SK-N-SH treated with all-trans-retinoic acid at 6 μM for 48 hours (cell line): ENCODE measurements at regions not wholly inside any gene's neighbourhood (a gene's known extent, or its start where the extent isn't known, plus 50 kb on each side); places are given as distances from the start of the nearest gene placed in this dataset.

Source experiments
- ISL1 ChIP-seq: fragments of 250-450 bp; sonication (Bioruptor Pico); IDR thresholded peaks from 2 replicates; pipeline ENCODE4 v2.1.2; 2022; ENCODE audit warnings: mild to moderate bottlenecking, moderate library complexity
- RARB ChIP-seq: fragments of 250-450 bp; sonication (Bioruptor Pico); IDR thresholded peaks from 2 replicates; pipeline ENCODE4 v1.8.0; 2021; ENCODE audit warnings: mild to moderate bottlenecking, moderate library complexity
- SNAI2 ChIP-seq: fragments of 250-450 bp; sonication (Bioruptor Pico); IDR thresholded peaks from 2 replicates; pipeline ENCODE4 v1.5.0; 2020; ENCODE audit warnings: mild to moderate bottlenecking, moderate library complexity
- ZFP3 ChIP-seq: fragments of 250-450 bp; sonication (Bioruptor Pico); IDR thresholded peaks from 2 replicates; pipeline ENCODE4 v1.5.0; 2020; ENCODE audit warnings: mild to moderate bottlenecking, moderate library complexity
- ZFP30 ChIP-seq: fragments of 450-650 bp; formaldehyde crosslinking; IDR thresholded peaks from 2 replicates; pipeline ENCODE4 v1.5.0; 2022; ENCODE audit warnings: mild to moderate bottlenecking, moderate library complexity
- ZNF565 ChIP-seq: fragments of 450-650 bp; formaldehyde crosslinking; conservative IDR thresholded peaks from 2 replicates; pipeline ENCODE4 v1.5.0; 2020; ENCODE audit warnings: low read depth, mild to moderate bottlenecking, moderate library complexity
- ZNF70 ChIP-seq: fragments of 450-650 bp; formaldehyde crosslinking; IDR thresholded peaks from 2 replicates; pipeline ENCODE4 v1.5.0; 2020; ENCODE audit warnings: mild to moderate bottlenecking, moderate library complexity
- ZNF8 ChIP-seq: fragments of 450-650 bp; formaldehyde crosslinking; IDR thresholded peaks from 2 replicates; pipeline ENCODE4 v1.5.0; 2020; ENCODE audit warnings: mild to moderate bottlenecking, moderate library complexity
- TF ChIP-seq, protein P1 (sequence below): fragments of 250-450 bp; sonication (Bioruptor Pico); IDR thresholded peaks from 2 replicates; pipeline ENCODE4 v1.5.1; 2020; ENCODE audit warnings: low read depth, mild to moderate bottlenecking, moderate library complexity
- TF ChIP-seq, protein P2 (sequence below): fragments of 250-450 bp; sonication (Bioruptor Pico); IDR thresholded peaks from 2 replicates; pipeline ENCODE4 v1.8.0; 2020; ENCODE audit warnings: mild to moderate bottlenecking, moderate library complexity, borderline replicate concordance
- TF ChIP-seq, protein P3 (sequence below): fragments of 250-450 bp; sonication (Bioruptor Pico); IDR thresholded peaks from 2 replicates; pipeline ENCODE4 v1.5.0; 2020; ENCODE audit warnings: mild to moderate bottlenecking, moderate library complexity
- TF ChIP-seq, protein P4 (sequence below): fragments of 250-450 bp; sonication (Bioruptor Pico); IDR thresholded peaks from 2 replicates; pipeline ENCODE4 v1.8.0; 2021; ENCODE audit warnings: low read depth, mild to moderate bottlenecking, moderate library complexity, borderline replicate concordance

DNA sequence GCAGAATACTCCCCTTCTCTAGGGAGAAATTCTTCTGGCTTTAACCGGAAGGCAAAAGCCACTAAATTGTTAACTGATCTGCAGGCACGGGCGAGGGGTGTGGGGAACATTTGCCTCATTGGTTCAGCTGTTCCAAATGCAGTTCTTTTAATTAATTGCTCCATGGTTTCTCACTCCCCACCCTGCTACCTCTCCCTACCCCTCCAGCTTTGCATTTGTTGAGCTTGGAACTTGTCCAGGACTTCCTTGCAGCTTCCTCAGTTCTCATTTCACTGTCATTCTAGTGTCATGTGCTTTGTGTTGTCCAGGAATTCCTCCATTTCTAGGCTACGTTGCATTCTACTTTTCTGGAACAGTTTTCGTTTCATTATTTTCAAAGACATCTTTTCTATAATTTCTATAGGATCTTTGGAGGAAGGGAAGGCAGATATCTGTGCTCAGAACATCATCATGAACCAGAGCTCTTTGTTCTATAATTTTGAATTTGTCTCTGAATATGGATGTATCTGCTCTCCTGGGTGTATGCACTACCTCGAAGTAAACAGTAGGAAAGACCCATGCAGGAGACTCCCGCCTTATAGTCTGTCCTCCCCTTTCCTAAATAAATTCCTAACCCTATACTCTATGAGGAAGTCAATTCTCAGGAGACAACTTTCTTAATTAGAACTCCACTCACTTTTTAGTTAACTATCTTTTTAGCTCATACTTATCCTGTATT, 132.4 kb upstream of the LMO4 start:
- TF ChIP-seq, protein P1, sequence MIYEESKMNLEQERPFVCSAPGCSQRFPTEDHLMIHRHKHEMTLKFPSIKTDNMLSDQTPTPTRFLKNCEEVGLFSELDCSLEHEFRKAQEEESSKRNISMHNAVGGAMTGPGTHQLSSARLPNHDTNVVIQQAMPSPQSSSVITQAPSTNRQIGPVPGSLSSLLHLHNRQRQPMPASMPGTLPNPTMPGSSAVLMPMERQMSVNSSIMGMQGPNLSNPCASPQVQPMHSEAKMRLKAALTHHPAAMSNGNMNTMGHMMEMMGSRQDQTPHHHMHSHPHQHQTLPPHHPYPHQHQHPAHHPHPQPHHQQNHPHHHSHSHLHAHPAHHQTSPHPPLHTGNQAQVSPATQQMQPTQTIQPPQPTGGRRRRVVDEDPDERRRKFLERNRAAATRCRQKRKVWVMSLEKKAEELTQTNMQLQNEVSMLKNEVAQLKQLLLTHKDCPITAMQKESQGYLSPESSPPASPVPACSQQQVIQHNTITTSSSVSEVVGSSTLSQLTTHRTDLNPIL (CRISPR knock-in tag) = no peak
- TF ChIP-seq ZNF565 (CRISPR knock-in tag) = no peak
- TF ChIP-seq, protein P2, sequence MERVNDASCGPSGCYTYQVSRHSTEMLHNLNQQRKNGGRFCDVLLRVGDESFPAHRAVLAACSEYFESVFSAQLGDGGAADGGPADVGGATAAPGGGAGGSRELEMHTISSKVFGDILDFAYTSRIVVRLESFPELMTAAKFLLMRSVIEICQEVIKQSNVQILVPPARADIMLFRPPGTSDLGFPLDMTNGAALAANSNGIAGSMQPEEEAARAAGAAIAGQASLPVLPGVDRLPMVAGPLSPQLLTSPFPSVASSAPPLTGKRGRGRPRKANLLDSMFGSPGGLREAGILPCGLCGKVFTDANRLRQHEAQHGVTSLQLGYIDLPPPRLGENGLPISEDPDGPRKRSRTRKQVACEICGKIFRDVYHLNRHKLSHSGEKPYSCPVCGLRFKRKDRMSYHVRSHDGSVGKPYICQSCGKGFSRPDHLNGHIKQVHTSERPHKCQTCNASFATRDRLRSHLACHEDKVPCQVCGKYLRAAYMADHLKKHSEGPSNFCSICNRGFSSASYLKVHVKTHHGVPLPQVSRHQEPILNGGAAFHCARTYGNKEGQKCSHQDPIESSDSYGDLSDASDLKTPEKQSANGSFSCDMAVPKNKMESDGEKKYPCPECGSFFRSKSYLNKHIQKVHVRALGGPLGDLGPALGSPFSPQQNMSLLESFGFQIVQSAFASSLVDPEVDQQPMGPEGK = no peak
- TF ChIP-seq RARB (CRISPR knock-in tag) = no peak
- no peak for TF ChIP-seq ISL1 (CRISPR knock-in tag)
- no peak for TF ChIP-seq ZFP3 (CRISPR knock-in tag)
- TF ChIP-seq, protein P3, sequence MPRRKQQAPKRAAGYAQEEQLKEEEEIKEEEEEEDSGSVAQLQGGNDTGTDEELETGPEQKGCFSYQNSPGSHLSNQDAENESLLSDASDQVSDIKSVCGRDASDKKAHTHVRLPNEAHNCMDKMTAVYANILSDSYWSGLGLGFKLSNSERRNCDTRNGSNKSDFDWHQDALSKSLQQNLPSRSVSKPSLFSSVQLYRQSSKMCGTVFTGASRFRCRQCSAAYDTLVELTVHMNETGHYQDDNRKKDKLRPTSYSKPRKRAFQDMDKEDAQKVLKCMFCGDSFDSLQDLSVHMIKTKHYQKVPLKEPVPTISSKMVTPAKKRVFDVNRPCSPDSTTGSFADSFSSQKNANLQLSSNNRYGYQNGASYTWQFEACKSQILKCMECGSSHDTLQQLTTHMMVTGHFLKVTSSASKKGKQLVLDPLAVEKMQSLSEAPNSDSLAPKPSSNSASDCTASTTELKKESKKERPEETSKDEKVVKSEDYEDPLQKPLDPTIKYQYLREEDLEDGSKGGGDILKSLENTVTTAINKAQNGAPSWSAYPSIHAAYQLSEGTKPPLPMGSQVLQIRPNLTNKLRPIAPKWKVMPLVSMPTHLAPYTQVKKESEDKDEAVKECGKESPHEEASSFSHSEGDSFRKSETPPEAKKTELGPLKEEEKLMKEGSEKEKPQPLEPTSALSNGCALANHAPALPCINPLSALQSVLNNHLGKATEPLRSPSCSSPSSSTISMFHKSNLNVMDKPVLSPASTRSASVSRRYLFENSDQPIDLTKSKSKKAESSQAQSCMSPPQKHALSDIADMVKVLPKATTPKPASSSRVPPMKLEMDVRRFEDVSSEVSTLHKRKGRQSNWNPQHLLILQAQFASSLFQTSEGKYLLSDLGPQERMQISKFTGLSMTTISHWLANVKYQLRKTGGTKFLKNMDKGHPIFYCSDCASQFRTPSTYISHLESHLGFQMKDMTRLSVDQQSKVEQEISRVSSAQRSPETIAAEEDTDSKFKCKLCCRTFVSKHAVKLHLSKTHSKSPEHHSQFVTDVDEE (CRISPR knock-in tag) = no peak
- TF ChIP-seq, protein P4, sequence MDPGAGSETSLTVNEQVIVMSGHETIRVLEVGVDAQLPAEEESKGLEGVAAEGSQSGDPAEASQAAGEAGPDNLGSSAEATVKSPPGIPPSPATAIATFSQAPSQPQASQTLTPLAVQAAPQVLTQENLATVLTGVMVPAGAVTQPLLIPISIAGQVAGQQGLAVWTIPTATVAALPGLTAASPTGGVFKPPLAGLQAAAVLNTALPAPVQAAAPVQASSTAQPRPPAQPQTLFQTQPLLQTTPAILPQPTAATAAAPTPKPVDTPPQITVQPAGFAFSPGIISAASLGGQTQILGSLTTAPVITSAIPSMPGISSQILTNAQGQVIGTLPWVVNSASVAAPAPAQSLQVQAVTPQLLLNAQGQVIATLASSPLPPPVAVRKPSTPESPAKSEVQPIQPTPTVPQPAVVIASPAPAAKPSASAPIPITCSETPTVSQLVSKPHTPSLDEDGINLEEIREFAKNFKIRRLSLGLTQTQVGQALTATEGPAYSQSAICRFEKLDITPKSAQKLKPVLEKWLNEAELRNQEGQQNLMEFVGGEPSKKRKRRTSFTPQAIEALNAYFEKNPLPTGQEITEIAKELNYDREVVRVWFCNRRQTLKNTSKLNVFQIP (CRISPR knock-in tag) = no peak
- TF ChIP-seq ZFP30 (CRISPR knock-in tag) = no peak
- TF ChIP-seq ZNF8 = no peak
- TF ChIP-seq SNAI2 (CRISPR knock-in tag) = no peak
- TF ChIP-seq ZNF70 = no peak
